ENCODE measurements at regions not wholly inside any gene's neighbourhood (a gene's known extent, or its start where the extent isn't known, plus 50 kb on each side); places are given as distances from the start of the nearest gene placed in this dataset.

DNA sequence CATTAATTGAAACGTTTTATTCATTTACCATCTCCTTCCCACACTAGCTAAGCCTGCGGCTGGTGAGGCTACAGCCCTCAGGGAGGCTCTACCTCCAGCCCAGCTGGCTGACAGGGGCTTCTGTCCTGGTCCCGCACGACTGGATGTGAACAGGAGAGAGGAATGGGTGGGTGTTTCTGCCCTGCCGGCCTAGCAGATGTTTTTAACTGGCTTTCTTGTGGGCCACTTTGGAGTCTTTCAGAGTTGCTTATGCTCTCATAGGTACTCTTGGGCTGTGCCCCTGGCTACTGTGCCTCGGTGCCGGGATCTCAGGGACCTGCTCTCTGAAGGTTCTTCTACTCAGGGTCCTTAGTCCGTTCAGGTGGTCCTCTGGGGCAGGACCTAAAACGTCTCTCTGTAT is 184.3 kb upstream of the TWIST2 start:
- no peak for DNase-seq
- Histone ChIP-seq H3K27me3 (no peaks in the 10 kb centered on the region), H3K4me3 (no peak overlapping the region), H3K27ac (no peak overlapping the region), H3K36me3 (no peaks in the 10 kb centered on the region), H3K4me1 (no peaks in the 10 kb centered on the region), H3K9me3 (peaks cover 0 to 3% (median 0%) of the 10 kb centered on the region in 4 donors)
- intact Hi-C loops (cut with DNase I), result no loop called here
- no peak for ATAC-seq
- WGBS (ENCODE audit: insufficient coverage, low coverage, low lambda C conversion rate, missing lambda C conversion rate), result 48% methylated on average over 5 of the region's 9 CpGs
- TF ChIP-seq POLR2A (IDR thresholded peaks at IDR 0.05), result no peak
- TF ChIP-seq, protein P1, sequence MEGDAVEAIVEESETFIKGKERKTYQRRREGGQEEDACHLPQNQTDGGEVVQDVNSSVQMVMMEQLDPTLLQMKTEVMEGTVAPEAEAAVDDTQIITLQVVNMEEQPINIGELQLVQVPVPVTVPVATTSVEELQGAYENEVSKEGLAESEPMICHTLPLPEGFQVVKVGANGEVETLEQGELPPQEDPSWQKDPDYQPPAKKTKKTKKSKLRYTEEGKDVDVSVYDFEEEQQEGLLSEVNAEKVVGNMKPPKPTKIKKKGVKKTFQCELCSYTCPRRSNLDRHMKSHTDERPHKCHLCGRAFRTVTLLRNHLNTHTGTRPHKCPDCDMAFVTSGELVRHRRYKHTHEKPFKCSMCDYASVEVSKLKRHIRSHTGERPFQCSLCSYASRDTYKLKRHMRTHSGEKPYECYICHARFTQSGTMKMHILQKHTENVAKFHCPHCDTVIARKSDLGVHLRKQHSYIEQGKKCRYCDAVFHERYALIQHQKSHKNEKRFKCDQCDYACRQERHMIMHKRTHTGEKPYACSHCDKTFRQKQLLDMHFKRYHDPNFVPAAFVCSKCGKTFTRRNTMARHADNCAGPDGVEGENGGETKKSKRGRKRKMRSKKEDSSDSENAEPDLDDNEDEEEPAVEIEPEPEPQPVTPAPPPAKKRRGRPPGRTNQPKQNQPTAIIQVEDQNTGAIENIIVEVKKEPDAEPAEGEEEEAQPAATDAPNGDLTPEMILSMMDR (IDR thresholded peaks at IDR 0.05), result no peak

DNA sequence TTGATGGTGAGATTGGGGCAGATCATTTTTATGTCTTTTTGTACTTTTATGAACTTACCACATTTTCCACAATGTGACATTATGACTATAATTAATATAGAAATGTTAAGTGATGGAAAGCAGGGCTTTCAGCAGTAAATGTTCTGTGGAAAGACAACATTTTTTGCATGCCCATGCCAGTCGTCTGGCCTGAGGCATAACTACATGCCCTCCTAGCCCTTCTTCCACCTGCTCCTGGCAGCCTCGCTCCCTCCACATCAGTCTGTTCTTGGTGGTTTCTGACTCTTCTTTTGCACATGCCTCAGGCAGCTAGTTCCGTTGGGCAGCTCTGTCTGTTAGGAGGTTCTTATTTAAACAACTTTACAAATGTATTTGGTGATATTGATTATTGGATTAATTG is 182.0 kb upstream of the TWIST2 start:
- Histone ChIP-seq H3K36me3 (no peaks in the 10 kb centered on the region), H3K4me3 (no peak overlapping the region), H3K27ac (no peak overlapping the region), H3K9me3 (peaks cover 0 to 3% (median 0%) of the 10 kb centered on the region in 4 donors), H3K4me1 (no peaks in the 10 kb centered on the region), H3K27me3 (no peaks in the 10 kb centered on the region)
- WGBS (ENCODE audit: insufficient coverage, low coverage, low lambda C conversion rate, missing lambda C conversion rate), result 43% methylated on average over 3 of the region's 3 CpGs
- ATAC-seq, result no peak
- no peak for DNase-seq
- intact Hi-C loops (cut with DNase I), result no loop called here
- TF ChIP-seq, protein P1 (IDR thresholded peaks at IDR 0.05), result no peak
- TF ChIP-seq POLR2A (IDR thresholded peaks at IDR 0.05), result no peak

DNA sequence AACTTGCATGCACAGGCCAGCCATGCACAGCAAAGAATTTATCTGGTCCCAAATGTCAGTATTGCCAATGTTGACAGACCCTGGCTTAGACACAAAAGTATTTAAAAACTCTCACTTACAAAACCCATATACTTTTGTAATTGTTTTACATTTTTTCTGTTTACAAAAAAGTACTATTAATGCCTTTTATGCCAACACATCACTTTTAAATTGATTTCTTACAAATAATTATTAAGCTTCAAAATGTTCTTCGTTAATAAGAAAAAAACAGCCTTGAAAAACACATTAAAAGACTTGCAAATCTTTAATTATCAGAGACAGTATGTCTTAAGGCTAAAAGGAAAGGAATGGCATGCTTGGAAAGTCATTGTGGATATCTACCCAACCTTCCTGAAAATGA is 181.3 kb upstream of the TWIST2 start:
- 29% methylated on average over 1 of the region's 1 CpG for WGBS (ENCODE audit: insufficient coverage, low coverage, low lambda C conversion rate, missing lambda C conversion rate)
- intact Hi-C loops (cut with DNase I), result no loop called here
- DNase-seq, result no peak
- peaks cover 0 to 2% (median 0%) of the 10 kb centered on the region in 4 donors for H3K9me3 ChIP-seq
- no peak overlapping the region for H3K27ac ChIP-seq
- ATAC-seq, result no peak
- no peaks in the 10 kb centered on the region for H3K36me3 ChIP-seq
- no peaks in the 10 kb centered on the region for H3K27me3 ChIP-seq
- H3K4me1 ChIP-seq, result no peaks in the 10 kb centered on the region
- no peak overlapping the region for H3K4me3 ChIP-seq
- TF ChIP-seq, protein P1 (IDR thresholded peaks at IDR 0.05), result no peak
- TF ChIP-seq POLR2A (IDR thresholded peaks at IDR 0.05), result no peak

DNA sequence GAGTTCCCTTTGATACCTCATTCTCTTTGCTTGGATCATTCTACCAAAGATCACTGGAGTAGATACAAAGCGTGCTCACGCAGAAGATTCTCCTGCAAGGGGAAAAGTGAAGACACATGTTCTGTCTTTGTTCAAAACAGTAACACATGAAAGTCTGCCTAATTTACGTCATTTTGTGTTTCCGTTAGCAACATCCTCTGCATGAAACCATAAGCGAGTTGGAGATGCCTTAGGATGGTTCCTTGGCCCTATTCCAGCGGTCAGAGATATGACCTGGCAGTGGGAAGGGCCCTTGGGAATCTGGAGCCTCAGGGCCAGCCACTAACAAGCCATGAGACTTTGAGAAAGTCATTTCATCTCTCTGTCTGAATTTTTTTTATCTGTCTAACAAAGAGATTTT is 180.9 kb upstream of the TWIST2 start:
- DNase-seq (no peak), ATAC-seq (no peak)
- no peaks in the 10 kb centered on the region for H3K4me1 ChIP-seq
- H3K4me3 ChIP-seq, result no peak overlapping the region
- intact Hi-C loops (cut with DNase I), result no loop called here
- H3K27me3 ChIP-seq, result no peaks in the 10 kb centered on the region
- no peak for TF ChIP-seq POLR2A (IDR thresholded peaks at IDR 0.05)
- TF ChIP-seq, protein P1 (IDR thresholded peaks at IDR 0.05), result no peak
- WGBS (ENCODE audit: insufficient coverage, low coverage, low lambda C conversion rate, missing lambda C conversion rate), result 43% methylated on average over 6 of the region's 6 CpGs
- no peaks in the 10 kb centered on the region for H3K36me3 ChIP-seq
- no peaks in the 10 kb centered on the region for H3K9me3 ChIP-seq
- no peak overlapping the region for H3K27ac ChIP-seq

DNA sequence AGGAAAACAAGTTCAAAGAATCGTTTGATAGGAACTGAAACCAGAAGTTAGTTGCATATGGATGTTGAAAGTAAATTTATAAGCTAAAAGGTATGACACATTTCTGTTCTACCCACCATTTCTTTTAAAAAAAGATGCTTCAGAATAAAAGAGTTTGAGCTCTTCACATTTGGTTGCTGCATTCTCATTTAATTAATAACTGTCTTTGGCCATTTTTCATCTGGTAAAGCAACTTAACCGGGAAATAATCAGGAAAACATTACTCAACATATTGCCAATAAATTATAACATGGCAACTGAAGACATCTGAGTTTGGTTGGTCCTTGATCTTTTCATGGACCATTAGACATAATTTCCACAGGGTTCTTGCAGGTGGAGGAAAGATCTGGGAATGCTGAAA is 180.2 kb upstream of the TWIST2 start:
- TF ChIP-seq, protein P1 (IDR thresholded peaks at IDR 0.05), result no peak
- TF ChIP-seq POLR2A (IDR thresholded peaks at IDR 0.05), result no peak
- no peaks in the 10 kb centered on the region for H3K27me3 ChIP-seq
- H3K27ac ChIP-seq, result no peak overlapping the region
- no peak for ATAC-seq
- 44% methylated on average over 2 of the region's 2 CpGs for WGBS (ENCODE audit: insufficient coverage, low coverage, low lambda C conversion rate, missing lambda C conversion rate)
- H3K9me3 ChIP-seq, result no peaks in the 10 kb centered on the region
- no peaks in the 10 kb centered on the region for H3K4me1 ChIP-seq
- intact Hi-C loops (cut with DNase I), result no loop called here
- no peak for DNase-seq
- no peaks in the 10 kb centered on the region for H3K36me3 ChIP-seq
- H3K4me3 ChIP-seq, result no peak overlapping the region
